Ascending aorta (tissue), 2 donors: ENCODE measurements at regions not wholly inside any gene's neighbourhood (a gene's known extent, or its start where the extent isn't known, plus 50 kb on each side); places are given as distances from the start of the nearest gene placed in this dataset.

Experiments
- DNase-seq, 2 donors: peaks; one replicate each; pipeline ENCODE4 v3.0.0-alpha.2; 2019; ENCODE audit warnings: low spot score in 2 of 2
- H3K27ac ChIP-seq, 2 donors: fragments of 200-600 bp; sonication (generic); one replicate each; pipeline ENCODE4 v1.5.1; 2016 to 2017; ENCODE audit warnings: mild to moderate bottlenecking in 1 of 2
- H3K27me3 ChIP-seq: fragments of 200-600 bp; sonication (generic); one replicate; pipeline ENCODE4 v1.5.1; 2017
- H3K36me3 ChIP-seq, 2 donors: fragments of 200-600 bp; sonication (generic); one replicate each; pipeline ENCODE4 v1.5.1; 2016
- H3K4me1 ChIP-seq, 2 donors: fragments of 200-600 bp; sonication (generic); one replicate each; pipeline ENCODE4 v1.5.1; 2016 to 2017; ENCODE audit warnings: mild to moderate bottlenecking in 1 of 2
- H3K4me3 ChIP-seq, 2 donors: fragments of 200-600 bp; sonication (generic); one replicate each; pipeline ENCODE4 v1.5.1; 2016 to 2017; ENCODE audit warnings: mild to moderate bottlenecking in 1 of 2
- H3K9me3 ChIP-seq, 2 donors: fragments of 200-600 bp; sonication (generic); one replicate each; pipeline ENCODE4 v1.5.1; 2016
- CTCF ChIP-seq, 3 experiments: fragments of 200-600 bp in 2 of 3; fragments of 450-650 bp in 1 of 3; sonication (generic) in 2 of 3; IDR thresholded peaks; one replicate each; pipeline ENCODE4 v1.5.1; 2016 to 2019; ENCODE audit warnings: antibody characterized with exemption in 3 of 3, mild to moderate bottlenecking in 1 of 3, moderate library complexity in 1 of 3
- intact Hi-C: fragments of 100-400 bp; cut with DNase I; formaldehyde crosslinking; loops from one replicate; pipeline ENCODE4 v1.15.1; 2023

- no peaks in the 10 kb centered on the region for H3K27me3 ChIP-seq
- no peaks in the 10 kb centered on the region for H3K36me3 ChIP-seq
- no peak overlapping the region for H3K4me3 ChIP-seq
- no peaks in the 10 kb centered on the region for H3K4me1 ChIP-seq
- intact Hi-C loops: no loop called here
- DNase-seq: no peak
- H3K9me3 ChIP-seq: no peaks in the 10 kb centered on the region
- TF ChIP-seq CTCF (IDR thresholded peaks at IDR 0.05): no peak
- H3K27ac ChIP-seq: no peak overlapping the region
These were observed 261.7 kb downstream of the GPD2 start for GRCh38 chr2:156697906-156698305.

- Histone ChIP-seq H3K4me3 (no peak overlapping the region), H3K9me3 (no peaks in the 10 kb centered on the region), H3K36me3 (no peaks in the 10 kb centered on the region), H3K4me1 (no peaks in the 10 kb centered on the region), H3K27ac (no peak overlapping the region), H3K27me3 (no peaks in the 10 kb centered on the region)
- no peak for DNase-seq
- TF ChIP-seq CTCF (IDR thresholded peaks at IDR 0.05): no peak
- intact Hi-C loops: no loop called here
These were observed 264.5 kb downstream of the GPD2 start for GRCh38 chr2:156700681-156701080.

- H3K36me3 ChIP-seq: no peaks in the 10 kb centered on the region
- no peak overlapping the region for H3K27ac ChIP-seq
- no peak for TF ChIP-seq CTCF (IDR thresholded peaks at IDR 0.05)
- no peaks in the 10 kb centered on the region for H3K4me1 ChIP-seq
- no peak for DNase-seq
- H3K4me3 ChIP-seq: no peak overlapping the region
- H3K27me3 ChIP-seq: no peaks in the 10 kb centered on the region
- H3K9me3 ChIP-seq: no peaks in the 10 kb centered on the region
- intact Hi-C loops: no loop called here
These were observed 266.4 kb downstream of the GPD2 start for GRCh38 chr2:156702541-156702940.

GRCh38 chr2:156703642-156704041 lies 267.5 kb downstream of the GPD2 start:
- H3K27me3 ChIP-seq: no peaks in the 10 kb centered on the region
- TF ChIP-seq CTCF (IDR thresholded peaks at IDR 0.05): no peak
- H3K9me3 ChIP-seq: no peaks in the 10 kb centered on the region
- no peak for DNase-seq
- no peaks in the 10 kb centered on the region for H3K36me3 ChIP-seq
- H3K4me1 ChIP-seq: no peaks in the 10 kb centered on the region
- H3K4me3 ChIP-seq: no peak overlapping the region
- no peak overlapping the region for H3K27ac ChIP-seq
- intact Hi-C loops: no loop called here

GRCh38 chr2:156704132-156704531 lies 268.0 kb downstream of the GPD2 start:
- no peak overlapping the region for H3K4me3 ChIP-seq
- no peaks in the 10 kb centered on the region for H3K4me1 ChIP-seq
- H3K27ac ChIP-seq: no peak overlapping the region
- DNase-seq: no peak
- no peak for TF ChIP-seq CTCF (IDR thresholded peaks at IDR 0.05)
- no peaks in the 10 kb centered on the region for H3K27me3 ChIP-seq
- H3K36me3 ChIP-seq: no peaks in the 10 kb centered on the region
- H3K9me3 ChIP-seq: no peaks in the 10 kb centered on the region
- intact Hi-C loops: no loop called here

- Histone ChIP-seq H3K27ac (no peak overlapping the region), H3K9me3 (no peaks in the 10 kb centered on the region), H3K27me3 (no peaks in the 10 kb centered on the region), H3K36me3 (no peaks in the 10 kb centered on the region), H3K4me1 (no peaks in the 10 kb centered on the region), H3K4me3 (no peak overlapping the region)
- intact Hi-C loops: no loop called here
- TF ChIP-seq CTCF (IDR thresholded peaks at IDR 0.05): no peak
- no peak for DNase-seq
These were observed 268.4 kb downstream of the GPD2 start for GRCh38 chr2:156704617-156705016.
